NCI-H187 treated with DMSO at 0.1 percent for 48 hours (cell line): ENCODE measurements at regions not wholly inside any gene's neighbourhood (a gene's known extent, or its start where the extent isn't known, plus 50 kb on each side); places are given as distances from the start of the nearest gene placed in this dataset.

Source experiments
- DNase-seq: peaks from one replicate; lab custom pipeline; 2025; lab: John Stamatoyannopoulos, UW

DNA sequence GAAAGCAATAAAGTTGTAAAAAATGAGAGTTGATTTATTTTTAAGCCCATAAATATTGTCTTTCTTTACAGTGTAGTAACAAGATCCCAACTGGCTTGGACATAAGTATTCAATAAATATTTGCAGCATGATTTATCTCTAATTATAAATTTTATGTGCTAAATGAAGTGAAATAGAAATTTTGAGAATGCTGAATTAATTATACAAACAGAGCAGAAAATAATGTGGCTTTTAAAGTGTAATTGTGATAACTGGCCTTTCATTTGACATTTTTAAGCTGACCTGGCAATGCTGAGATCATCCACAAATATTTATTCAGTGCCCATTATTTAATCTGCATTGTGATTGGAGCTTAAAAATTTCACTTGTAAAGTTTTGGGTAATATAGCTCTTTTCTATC is 201.6 kb upstream of the NAV3 start:
- DNase-seq, result no peak

- DNase-seq, result no peak
Observed at GRCh38 chr12:77625441-77625840, 205.3 kb upstream of the NAV3 start.

DNA sequence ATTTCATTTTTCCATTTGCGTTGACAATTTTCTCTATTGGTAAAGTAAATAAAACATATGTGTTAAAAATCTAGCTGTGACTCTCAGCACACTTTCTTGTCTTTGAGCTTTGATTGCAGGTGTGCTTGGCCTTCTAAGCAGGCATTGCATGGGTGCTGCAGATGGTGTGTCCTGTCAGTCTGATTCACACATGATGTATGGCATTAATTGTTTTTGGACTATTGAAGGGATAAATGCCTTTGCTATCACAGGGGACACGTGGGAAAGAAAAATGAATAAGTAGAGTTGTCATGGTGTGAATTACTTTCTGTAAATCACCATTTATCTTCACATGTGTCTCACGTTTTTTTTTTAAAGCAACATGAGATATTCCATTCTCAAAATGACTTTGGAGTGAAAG is 211.3 kb upstream of the NAV3 start:
- DNase-seq, result no peak

- DNase-seq, result no peak
Observed at GRCh38 chr12:77617818-77618217, 212.9 kb upstream of the NAV3 start.

DNA sequence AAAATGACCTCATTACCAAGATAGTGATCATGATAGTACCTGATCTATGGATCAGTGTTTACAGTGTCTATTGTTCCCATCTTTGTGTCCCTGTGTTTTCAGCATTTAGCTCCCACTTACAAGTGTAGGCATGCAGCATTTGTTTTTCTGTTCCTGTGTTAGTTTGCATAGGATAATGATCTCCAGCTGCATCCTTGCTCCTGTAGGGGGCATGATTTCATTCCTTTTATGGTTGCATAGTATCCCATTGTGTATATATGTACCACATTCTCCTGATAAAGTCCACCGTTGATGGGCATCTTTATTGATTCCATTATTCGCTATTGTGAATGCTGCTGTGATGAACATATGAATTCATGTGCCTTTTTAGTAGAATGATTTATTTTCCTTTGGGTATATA is 215.4 kb upstream of the NAV3 start:
- DNase-seq, result no peak

- no peak for DNase-seq
Observed at GRCh38 chr12:77613411-77613810, 217.3 kb upstream of the NAV3 start.

DNA sequence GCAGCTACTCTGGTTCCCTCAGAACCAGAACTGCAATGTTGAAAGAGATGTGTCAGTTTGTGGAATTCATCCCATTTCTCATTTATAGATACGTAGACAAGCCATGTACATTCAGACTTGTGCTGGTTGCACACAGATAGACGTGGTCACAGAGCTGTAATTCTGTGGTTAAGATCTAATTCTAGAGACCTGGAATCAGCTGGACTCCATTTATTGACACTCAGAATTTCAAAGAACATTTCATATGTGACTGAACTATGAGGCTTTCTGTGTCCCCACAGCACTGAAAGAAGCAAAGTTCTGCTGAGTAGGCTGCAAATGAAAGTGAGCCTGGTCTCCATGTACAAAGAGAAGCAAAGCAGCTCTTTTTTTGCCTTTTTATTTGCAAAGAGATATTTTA is 220.2 kb upstream of the NAV3 start:
- no peak for DNase-seq

DNA sequence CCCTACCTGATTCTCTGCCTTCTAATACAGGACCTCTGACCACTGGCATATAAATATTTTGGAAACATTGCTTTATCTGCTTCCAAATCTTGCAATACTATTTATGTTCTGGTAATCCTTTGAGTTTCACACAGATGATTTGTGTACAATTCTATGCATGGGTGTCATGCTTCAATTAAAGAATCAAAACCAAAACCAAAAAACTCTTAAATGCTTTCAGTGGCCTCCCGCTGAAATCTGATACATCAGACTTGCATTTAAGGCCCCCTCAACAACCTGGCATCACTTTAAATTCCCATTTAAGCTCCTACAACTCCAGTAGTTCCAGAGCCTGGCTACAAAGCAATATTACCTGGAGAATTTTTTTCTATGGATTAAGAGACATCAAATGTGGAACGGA is 221.7 kb upstream of the NAV3 start:
- peak; percentile 30 for DNase-seq

- DNase-seq, result no peak
Observed at GRCh38 chr12:77608271-77608824, 222.3 kb upstream of the NAV3 start.

GRCh38 chr12:77606348-77606747 is 224.3 kb upstream of the NAV3 start:
- DNase-seq, result no peak

- DNase-seq, result no peak
Observed at GRCh38 chr12:77603946-77604345, 226.7 kb upstream of the NAV3 start.

DNA sequence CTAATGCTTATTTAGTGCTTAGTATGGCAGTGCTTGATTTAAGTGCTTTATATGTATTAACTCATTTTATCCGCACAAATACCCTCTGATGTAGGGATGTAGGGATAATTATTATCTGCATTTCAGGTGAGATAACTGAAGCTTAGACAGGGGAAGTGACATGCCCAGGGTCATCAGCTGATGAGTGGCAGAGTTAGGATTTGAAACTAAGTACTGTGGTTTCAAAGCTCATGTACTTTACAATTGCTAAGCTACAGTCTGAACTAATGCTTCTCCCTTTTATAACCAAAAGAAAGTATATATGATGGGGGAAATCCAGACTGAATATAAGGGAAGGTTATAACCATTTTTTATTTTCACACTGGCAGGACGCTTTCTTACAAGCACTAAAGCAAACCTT is 229.6 kb upstream of the NAV3 start:
- no peak for DNase-seq

GRCh38 chr12:77600468-77600843 is 230.2 kb upstream of the NAV3 start:
- DNase-seq, result no peak

DNA sequence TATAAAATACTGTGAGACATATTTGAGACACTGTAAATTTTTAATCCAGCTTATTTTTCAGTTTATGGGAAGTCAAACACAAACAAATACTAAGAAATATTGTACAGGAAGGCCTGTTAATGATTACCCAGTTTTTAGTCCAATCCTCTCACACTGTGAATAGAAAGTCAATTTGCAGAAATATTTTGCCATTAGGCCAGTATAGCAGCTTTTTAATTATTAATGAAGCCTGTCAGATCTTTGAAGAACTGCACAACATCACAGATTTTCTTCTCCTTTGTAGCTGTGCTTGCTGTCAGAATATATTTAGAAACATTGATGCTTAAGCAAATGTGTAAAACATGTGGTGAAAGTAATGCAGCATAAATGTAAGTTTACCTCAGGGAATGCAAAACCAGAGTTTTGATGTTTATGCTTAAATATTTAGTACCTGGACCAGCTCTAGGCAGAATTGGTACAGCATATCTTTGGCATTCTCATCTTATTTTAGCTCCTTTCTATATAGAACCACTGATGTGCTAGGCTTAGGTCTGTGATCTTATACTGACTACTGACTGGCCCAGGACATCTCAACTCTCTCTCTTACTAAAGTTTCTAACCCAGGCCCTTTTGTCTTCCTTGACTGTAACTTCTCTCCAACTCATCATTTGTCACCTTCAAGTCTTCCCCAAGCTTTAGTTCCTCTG is 230.8 kb upstream of the NAV3 start:
- DNase-seq, result no peak

- DNase-seq, result no peak
Observed at GRCh38 chr12:77594366-77594765, 236.3 kb upstream of the NAV3 start.

GRCh38 chr12:77592836-77593235 is 237.9 kb upstream of the NAV3 start:
- DNase-seq, result no peak

DNA sequence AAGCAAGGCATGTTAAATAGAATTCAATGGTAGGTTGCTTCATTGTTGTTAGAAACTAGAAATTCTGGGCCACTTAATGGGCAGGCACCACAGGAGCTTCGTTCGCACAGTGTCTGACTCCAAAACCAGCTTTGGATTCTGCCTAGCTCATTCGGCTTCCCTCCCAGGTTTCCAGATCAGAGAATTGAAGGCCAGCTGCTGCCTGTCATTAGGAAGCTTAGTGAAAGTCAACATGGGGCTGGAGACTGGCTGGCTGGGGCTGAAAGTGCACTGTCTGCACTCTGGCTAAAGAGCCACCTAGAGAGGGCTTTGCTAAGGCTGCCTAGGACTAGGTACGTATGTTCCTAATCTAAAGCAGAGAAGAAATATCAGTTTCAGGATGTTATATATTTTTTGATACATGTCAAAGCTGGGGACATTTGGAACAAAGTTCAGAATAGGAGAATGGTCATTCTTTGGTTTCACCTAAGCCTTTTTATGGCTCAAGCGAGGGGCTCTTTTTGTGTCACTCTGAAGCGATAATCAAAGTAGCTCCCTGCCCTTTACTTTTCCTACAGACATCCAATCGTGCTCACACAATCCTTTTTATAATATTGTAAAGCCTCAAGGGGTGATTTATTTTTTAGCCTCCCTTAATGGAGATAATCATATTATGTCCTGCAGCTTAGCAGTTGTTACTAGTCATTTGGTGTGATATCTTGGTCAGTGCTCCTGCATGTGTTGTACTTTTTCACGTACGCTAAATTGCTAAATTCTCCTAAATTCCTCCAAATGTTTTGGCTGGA is 238.5 kb upstream of the NAV3 start:
- DNase-seq, result peak; percentile 34

DNA sequence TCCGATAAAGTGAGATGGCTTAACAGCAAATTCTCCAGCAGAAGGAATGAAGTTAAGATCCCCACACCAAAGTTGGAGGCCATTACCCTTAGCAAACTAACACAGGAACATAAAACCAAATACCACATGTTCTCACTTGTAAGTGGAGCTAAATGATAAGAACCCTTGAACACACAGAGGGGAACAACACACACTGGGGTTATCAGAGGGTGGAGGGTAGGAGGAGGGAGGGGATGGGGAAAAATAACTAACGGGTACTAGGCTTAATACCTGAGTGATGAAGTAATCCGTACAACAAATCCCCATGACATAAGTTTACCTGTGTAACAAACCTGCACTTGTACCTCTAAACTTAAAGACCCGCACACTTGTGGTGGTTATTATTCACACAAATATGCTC is 240.4 kb upstream of the NAV3 start:
- DNase-seq, result no peak

DNA sequence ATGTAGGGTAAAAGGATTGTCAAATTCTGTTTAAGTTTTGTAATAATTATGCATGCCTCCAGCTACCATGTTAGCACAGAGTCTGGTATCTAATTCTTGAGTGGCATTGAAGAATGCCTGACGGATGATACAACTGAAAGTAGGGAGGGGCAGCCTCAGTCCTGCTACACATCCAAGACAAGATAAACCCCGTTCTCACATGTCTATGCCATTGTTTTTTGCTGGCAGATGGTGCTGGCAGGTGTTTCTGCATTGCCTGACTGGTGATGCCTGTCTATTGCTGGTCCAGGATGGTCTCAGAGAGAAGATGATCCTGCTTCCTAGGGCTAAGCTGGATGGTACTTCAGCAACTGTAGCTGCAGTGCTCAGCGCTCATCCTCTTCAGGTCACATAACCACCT is 245.8 kb upstream of the NAV3 start:
- peak; percentile 50 for DNase-seq

- no peak for DNase-seq
Observed at GRCh38 chr12:77578466-77579220, 252.1 kb upstream of the NAV3 start.

- no peak for DNase-seq
Observed at GRCh38 chr12:77577791-77578190, 252.9 kb upstream of the NAV3 start.

DNA sequence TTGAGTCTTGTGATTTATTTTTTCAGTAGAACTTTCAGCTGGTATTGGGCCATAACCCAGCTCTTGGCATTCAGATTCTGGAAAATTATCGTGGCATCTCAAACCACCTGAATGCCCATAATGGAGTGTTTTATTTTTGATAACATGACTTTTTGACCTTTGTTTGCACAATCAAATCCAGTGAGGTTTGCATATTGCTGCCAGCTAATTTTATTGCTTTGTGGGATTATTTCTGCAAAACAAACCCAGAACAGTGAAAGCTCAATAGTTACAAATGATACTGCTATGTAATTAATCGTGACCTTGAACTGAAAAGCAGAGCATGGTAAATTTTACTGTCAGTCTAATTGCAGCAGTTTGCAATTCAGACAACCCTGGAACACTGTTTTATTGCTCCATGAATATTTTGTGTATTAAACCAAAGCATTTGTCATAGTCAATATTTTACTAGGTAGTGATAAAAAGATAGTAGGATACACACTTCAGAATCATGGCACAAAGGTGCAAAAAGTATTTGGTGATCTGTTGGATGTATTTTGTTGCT is 255.2 kb upstream of the NAV3 start:
- DNase-seq, result no peak

GRCh38 chr12:77572371-77572770 is 258.3 kb upstream of the NAV3 start:
- DNase-seq, result peak; percentile 32
